Left ventricle myocardium inferior (tissue), 1 donor: ENCODE measurements at regions not wholly inside any gene's neighbourhood (a gene's known extent, or its start where the extent isn't known, plus 50 kb on each side); places are given as distances from the start of the nearest gene placed in this dataset.

ENCODE experiments used
- DNase-seq: peaks from one replicate; pipeline ENCODE4 v3.0.0-alpha.2; 2020
- H3K27ac ChIP-seq: fragments of 200-600 bp; replicated peaks from 2 replicates; pipeline ENCODE4 v1.8.0; 2021
- H3K27me3 ChIP-seq: fragments of 200-600 bp; 2 replicates; pipeline ENCODE4 v1.8.0; 2021; ENCODE audit warnings: low read depth
- H3K36me3 ChIP-seq: fragments of 200-600 bp; 2 replicates; pipeline ENCODE4 v1.8.0; 2021
- H3K4me1 ChIP-seq: fragments of 200-600 bp; 2 replicates; pipeline ENCODE4 v1.8.0; 2021
- H3K4me3 ChIP-seq: fragments of 200-600 bp; 2 replicates; pipeline ENCODE4 v1.8.0; 2021; ENCODE audit warnings: mild to moderate bottlenecking, moderate library complexity
- H3K9me3 ChIP-seq: fragments of 200-600 bp; replicated peaks from 2 replicates; pipeline ENCODE4 v1.8.0; 2021
- CTCF ChIP-seq: fragments of 200-600 bp; IDR thresholded peaks from 2 replicates; pipeline ENCODE4 v1.8.0; 2021; ENCODE audit warnings: antibody characterized with exemption, mild to moderate bottlenecking, borderline replicate concordance
- intact Hi-C: fragments of 100-400 bp; cut with micrococcal nuclease; formaldehyde crosslinking; loops from one replicate; pipeline ENCODE4 v1.11.0; 2022
- donor health status: DM: no; HTN: yes; CAD: no; lungs with severe emphysema.

GRCh38 chr2:56860991-56861390, 677.2 kb downstream of the CCDC85A start:
- Histone ChIP-seq H3K9me3 (peaks cover 11% of the 10 kb centered on the region), H3K36me3 (no peaks in the 10 kb centered on the region), H3K27ac (no peak overlapping the region), H3K4me1 (no peaks in the 10 kb centered on the region), H3K4me3 (no peak overlapping the region), H3K27me3 (no peaks in the 10 kb centered on the region)
- DNase-seq, result no peak
- TF ChIP-seq CTCF, result no peak
- intact Hi-C loops, result no loop called here

DNA sequence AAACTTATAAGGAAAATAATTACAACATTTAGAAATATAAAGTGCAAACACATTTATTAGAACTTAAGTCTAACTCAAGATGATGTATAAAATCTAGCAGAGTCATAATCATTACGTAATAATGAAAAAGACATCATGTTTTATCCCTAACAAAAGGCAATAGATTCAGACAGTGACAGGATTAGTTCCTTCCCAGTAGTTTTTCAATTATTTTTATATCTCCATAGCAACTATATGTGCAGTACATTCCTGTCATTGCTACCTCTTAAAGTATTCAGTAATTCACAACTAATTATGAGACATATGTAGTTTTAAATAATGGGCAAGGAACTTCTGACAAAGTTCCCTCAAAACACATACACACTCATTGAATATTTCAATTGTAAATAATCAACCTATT, 687.9 kb downstream of the CCDC85A start:
- Histone ChIP-seq H3K27ac (no peak overlapping the region), H3K4me1 (no peaks in the 10 kb centered on the region), H3K4me3 (no peak overlapping the region), H3K36me3 (no peaks in the 10 kb centered on the region), H3K9me3 (no peaks in the 10 kb centered on the region), H3K27me3 (no peaks in the 10 kb centered on the region)
- no peak for TF ChIP-seq CTCF
- DNase-seq, result no peak
- intact Hi-C loops, result no loop called here

- H3K9me3 ChIP-seq, result no peaks in the 10 kb centered on the region
- H3K4me1 ChIP-seq, result no peaks in the 10 kb centered on the region
- intact Hi-C loops, result no loop called here
- DNase-seq, result no peak
- no peaks in the 10 kb centered on the region for H3K36me3 ChIP-seq
- no peak overlapping the region for H3K4me3 ChIP-seq
- no peak overlapping the region for H3K27ac ChIP-seq
- no peaks in the 10 kb centered on the region for H3K27me3 ChIP-seq
- no peak for TF ChIP-seq CTCF
Observed at GRCh38 chr2:56874717-56875116, 690.9 kb downstream of the CCDC85A start.

- Histone ChIP-seq H3K27me3 (no peaks in the 10 kb centered on the region), H3K4me3 (no peak overlapping the region), H3K9me3 (peaks cover 5% of the 10 kb centered on the region), H3K27ac (no peak overlapping the region), H3K36me3 (no peaks in the 10 kb centered on the region), H3K4me1 (no peaks in the 10 kb centered on the region)
- TF ChIP-seq CTCF, result no peak
- DNase-seq, result no peak
- intact Hi-C loops, result no loop called here
Observed at GRCh38 chr2:56889738-56890137, 705.9 kb downstream of the CCDC85A start.

GRCh38 chr2:56892382-56892781, 708.6 kb downstream of the CCDC85A start:
- no peak for DNase-seq
- TF ChIP-seq CTCF, result no peak
- no peak overlapping the region for H3K27ac ChIP-seq
- intact Hi-C loops, result no loop called here
- no peak overlapping the region for H3K4me3 ChIP-seq
- no peaks in the 10 kb centered on the region for H3K36me3 ChIP-seq
- no peaks in the 10 kb centered on the region for H3K4me1 ChIP-seq
- H3K27me3 ChIP-seq, result no peaks in the 10 kb centered on the region
- peaks cover 5% of the 10 kb centered on the region for H3K9me3 ChIP-seq

DNA sequence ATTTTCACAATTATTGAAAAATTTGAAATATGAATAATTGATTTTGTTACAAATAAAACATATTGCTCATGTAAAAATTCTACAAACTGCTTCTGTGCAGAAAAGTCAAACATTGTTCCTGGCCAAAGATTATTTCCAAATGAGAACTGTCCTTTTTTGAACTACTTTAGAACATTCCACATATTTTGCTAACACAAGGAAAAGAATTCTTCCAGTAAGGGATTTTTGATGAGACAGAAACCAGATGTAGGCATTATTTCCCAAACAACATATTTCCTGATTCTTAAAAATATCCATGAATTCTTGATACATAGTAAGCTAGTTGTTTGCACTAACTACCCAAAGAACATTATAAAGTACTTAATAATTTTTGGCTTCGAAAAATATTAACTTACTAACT, 715.2 kb downstream of the CCDC85A start:
- H3K27ac ChIP-seq, result no peak overlapping the region
- no peaks in the 10 kb centered on the region for H3K36me3 ChIP-seq
- TF ChIP-seq CTCF, result no peak
- intact Hi-C loops, result no loop called here
- no peaks in the 10 kb centered on the region for H3K4me1 ChIP-seq
- DNase-seq, result no peak
- H3K27me3 ChIP-seq, result no peaks in the 10 kb centered on the region
- no peak overlapping the region for H3K4me3 ChIP-seq
- peaks cover under 1% of the 10 kb centered on the region for H3K9me3 ChIP-seq
